Stimulated activated CD8-positive, alpha-beta memory T cell treated with anti-CD3 and anti-CD28 coated beads, Interleukin-4, amount 100 ng/mL, for 1 hour (primary cell): ENCODE measurements at regions not wholly inside any gene's neighbourhood (a gene's known extent, or its start where the extent isn't known, plus 50 kb on each side); places are given as distances from the start of the nearest gene placed in this dataset.

Source experiments
- DNase-seq, 2 donors: peaks; one replicate each; pipeline ENCODE4 v3.0.0-alpha.2; 2020; ENCODE audit warnings: low read depth in 2 of 2, low spot score in 1 of 2

DNA sequence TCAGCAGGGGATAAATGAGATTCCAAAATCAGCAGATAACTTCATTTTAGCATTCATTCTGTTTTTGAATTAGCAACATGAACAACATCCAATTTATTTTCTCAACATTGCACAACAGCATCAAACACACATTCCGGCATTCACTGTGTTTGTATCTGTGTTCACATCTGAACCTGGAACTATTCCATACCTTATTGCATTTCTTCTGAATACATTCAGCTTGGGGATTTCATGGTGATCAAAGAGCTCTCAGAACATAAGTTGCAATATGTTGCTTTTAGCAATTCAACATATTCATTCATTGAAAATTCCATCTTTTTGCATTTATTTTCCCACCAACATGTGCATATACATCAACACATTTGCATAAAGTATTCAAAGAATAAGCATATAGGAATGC is 1431.7 kb upstream of the PIK3C3 start:
- DNase-seq: no peak

- no peak for DNase-seq
These were observed 1454.0 kb upstream of the PIK3C3 start for GRCh38 chr18:40501026-40501425.

DNA sequence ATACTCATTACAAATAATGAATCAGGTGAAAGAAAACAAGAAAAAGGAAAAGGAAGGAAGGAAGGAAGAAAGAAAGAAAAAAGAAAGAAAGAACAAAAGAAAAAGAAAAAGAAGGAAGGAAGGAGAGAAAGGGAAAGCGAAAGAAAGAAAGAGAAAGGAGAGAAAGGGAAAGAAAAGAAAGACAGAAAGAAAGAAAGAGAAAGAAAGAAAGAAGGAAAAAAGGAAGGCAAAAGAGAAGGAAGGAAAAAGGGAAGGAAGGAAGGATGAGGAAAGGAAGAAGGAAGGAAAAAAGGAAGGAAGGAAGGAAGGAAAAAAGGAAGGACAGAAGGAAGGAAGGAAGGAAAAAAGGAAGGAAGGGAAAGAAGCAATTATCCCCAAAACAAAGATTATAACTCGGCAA is 1460.4 kb upstream of the PIK3C3 start:
- DNase-seq: no peak

GRCh38 chr18:40493316-40493715 is 1461.7 kb upstream of the PIK3C3 start:
- DNase-seq: no peak

DNA sequence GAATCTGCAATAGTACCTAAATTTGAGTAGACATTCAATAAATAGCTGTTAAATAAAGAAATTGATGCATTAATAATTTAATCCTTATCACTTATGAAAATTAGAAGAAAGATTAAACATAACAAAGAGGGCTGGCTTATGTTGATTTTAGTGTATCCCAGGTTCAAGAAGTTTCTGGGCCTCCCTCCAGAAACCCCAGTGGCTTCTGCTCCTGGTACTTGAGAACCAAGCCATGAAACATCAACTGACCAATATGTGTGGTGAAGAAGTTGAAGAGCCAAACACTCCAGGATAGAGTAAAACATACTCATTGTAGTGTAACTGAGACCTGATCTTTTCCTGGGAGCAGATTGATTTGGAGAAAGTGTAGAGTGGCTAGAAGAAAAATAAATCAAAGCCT is 1465.7 kb upstream of the PIK3C3 start:
- DNase-seq: no peak

- DNase-seq: no peak
These were observed 1469.7 kb upstream of the PIK3C3 start for GRCh38 chr18:40485318-40485717.

GRCh38 chr18:40473221-40474029 is 1481.6 kb upstream of the PIK3C3 start:
- DNase-seq: no peak

- no peak for DNase-seq
These were observed 1484.3 kb upstream of the PIK3C3 start for GRCh38 chr18:40470723-40471122.

- DNase-seq: no peak
These were observed 1485.2 kb upstream of the PIK3C3 start for GRCh38 chr18:40469851-40470250.

DNA sequence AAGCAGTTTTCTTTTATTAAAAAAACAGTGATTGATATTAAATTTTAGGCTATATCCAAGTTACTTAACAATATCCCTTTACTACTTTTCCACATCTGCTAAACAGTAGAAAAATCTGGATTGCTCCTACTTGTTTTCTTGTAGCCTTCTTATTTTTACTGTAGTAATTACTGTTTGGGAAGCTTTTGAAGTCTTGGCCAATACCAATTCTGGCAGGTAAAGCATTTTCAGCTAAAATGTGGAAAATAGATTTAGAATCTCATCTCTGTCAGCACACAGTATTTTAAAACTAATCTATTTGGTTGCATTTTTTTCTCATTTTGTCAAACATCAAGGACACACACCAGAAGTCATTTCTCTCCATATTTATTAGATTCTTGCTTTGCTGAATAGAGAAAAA is 1485.7 kb upstream of the PIK3C3 start:
- DNase-seq: no peak

- DNase-seq: no peak
These were observed 1491.0 kb upstream of the PIK3C3 start for GRCh38 chr18:40464032-40464431.

DNA sequence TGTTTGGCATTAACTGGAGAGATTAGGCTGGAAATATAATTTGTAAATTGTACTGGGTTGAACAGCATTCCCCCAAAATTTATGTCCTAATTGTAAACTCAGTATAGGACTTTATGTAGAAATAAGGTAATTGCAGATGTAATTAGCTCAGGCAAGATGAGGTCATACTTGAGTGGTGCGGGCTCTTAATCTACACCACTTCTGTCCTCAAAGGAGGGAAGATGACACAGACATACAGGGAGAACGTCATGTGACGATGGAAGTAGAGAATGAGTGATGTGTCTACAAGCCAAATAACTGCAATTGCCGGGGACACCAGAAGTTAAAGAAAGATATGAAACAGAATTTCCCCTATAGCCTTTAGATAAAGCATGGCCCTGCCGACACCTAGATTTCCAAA is 1501.1 kb upstream of the PIK3C3 start:
- DNase-seq: no peak

DNA sequence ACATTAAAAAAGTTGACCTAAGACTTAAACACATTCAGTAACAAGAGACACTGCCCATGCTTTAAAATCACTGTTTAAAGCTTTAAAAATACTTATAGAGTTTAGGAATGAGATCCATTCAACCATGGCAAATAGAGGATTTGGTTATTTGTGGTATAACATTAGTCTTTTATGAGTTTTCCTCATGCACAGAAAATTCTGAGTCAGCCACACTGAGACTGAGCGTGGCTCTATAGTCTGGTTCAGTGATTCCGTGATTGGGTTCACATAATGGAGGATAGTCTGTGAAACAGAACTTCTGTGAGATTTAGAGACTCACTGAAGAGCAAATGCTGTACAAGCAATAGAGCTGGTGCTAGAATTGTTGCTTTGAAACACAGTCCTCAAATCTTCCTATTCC is 1502.4 kb upstream of the PIK3C3 start:
- DNase-seq: no peak

- DNase-seq: no peak
These were observed 1504.3 kb upstream of the PIK3C3 start for GRCh38 chr18:40450751-40451150.

- no peak for DNase-seq
These were observed 1507.2 kb upstream of the PIK3C3 start for GRCh38 chr18:40447820-40448219.

DNA sequence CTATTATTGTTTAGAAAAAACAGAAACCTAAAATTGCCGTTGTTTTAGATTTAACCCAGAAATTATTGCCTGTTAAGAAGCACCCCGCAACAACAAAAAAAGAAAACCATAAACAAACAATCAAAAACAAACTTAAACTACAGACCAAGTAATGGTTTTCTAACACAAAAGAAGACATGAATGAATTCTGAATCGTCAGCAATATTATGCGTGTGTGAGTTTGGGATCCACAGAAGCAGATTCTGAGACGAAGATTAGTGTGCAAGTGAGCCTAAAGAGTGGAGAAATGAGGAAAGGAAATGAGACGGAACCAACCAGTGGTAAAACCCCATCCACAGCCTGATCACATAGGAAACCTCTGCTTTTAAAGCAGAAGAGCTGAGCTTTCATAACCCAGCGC is 1514.9 kb upstream of the PIK3C3 start:
- DNase-seq: no peak

- DNase-seq: no peak
These were observed 1517.5 kb upstream of the PIK3C3 start for GRCh38 chr18:40437517-40437916.

DNA sequence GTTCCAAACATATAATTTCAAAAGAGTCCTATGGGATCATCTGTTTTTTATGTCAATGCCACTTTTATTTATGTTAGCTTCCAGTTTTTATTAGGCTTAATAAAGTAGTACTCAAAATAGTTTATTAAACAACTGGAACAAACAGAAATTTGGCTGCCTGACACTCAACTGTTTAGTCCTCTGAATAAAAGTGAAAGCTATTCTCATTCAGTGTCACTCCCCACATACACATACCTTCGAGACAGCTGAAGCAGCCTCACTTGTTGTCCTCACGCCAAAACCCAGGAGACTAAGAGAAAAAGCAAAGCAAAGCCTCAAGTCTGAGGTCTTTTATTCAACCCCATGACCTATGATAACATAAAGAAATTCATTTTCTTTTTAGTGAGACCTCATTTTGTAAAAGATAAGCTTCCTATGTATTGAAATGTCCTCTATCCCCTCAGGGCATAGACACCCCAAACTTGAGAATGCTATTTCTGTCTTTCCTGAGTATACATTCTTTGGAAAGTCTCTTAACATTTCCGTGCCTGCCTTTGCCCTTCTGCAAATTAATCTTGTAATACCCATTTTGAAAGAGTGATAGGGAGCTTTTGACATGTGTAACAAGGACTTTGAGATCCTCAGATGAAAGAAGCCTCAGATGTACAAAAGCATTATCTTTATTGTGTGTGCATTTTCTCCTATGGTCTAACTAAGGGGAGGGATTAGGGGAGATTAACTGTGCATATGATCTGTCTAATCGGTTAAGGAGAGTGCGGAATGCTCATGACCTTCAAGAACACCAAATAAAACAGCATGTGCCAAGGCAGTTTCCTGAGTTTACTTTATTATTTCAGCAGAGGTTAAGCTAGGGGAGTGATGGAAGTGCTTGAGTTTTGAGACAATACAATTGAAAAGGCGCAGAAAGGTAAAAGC is 1523.7 kb upstream of the PIK3C3 start:
- DNase-seq: no peak

DNA sequence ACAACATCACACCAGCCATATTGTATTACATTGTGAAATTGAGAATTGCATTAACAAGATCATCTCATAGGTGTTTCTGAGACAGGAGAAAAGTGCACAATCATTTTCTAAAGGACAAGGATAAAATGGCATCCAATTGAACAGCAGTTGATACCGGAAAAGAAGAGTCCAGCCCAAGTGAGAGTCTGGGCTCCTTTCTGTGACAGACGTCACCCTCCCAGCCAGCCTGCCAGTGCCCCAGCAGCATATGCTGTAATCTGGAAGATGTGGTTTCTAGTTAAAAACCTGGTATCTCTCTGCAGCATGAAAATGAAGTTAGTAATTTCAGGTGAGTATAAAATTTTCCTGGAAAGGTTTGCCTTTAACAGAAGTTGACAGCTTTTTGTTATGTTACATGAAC is 1531.7 kb upstream of the PIK3C3 start:
- DNase-seq: no peak

DNA sequence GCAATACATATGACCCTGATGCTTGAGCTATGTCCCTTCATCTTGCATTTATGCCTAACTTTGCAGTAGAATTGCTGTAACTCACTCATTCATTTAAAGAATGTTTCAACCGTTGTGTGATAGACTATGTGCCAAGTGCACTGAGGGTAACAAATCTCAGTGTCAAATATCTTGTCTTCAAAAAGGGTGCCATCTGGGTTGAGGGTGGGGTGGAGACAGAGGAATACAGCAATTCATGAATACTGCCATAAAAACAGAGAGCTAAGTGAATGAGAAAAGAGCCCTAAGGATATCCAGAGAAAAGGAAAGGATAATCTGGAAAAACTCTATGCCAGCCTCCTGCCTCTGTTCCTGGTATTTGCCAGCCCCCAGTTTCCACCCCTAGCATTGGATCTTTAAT is 1534.4 kb upstream of the PIK3C3 start:
- DNase-seq: no peak

GRCh38 chr18:40417501-40417900 is 1537.5 kb upstream of the PIK3C3 start:
- DNase-seq: no peak

GRCh38 chr18:40415821-40416220 is 1539.2 kb upstream of the PIK3C3 start:
- no peak for DNase-seq
